Stimulated activated CD4-positive, alpha-beta T cell treated with anti-CD3 and anti-CD28 coated beads, TNF-alpha, amount 100 ng/mL, for 24 hours (primary cell): ENCODE measurements at regions not wholly inside any gene's neighbourhood (a gene's known extent, or its start where the extent isn't known, plus 50 kb on each side); places are given as distances from the start of the nearest gene placed in this dataset.

Experiments
- DNase-seq, 3 experiments: peaks; one replicate each; pipeline ENCODE4 v3.0.0-alpha.2; 2020; ENCODE audit warnings: low read depth in 3 of 3

- DNase-seq: no peak
Observed at GRCh38 chr12:24560192-24560775, 388.6 kb downstream of the BCAT1 start.

GRCh38 chr12:24557738-24558137 lies 391.2 kb downstream of the BCAT1 start:
- DNase-seq: no peak

- DNase-seq: no peak
Observed at GRCh38 chr12:24555730-24556129, 393.2 kb downstream of the BCAT1 start.

- no peak for DNase-seq
Observed at GRCh38 chr12:24554612-24555295, 394.1 kb downstream of the BCAT1 start.

GRCh38 chr12:24553259-24553658 lies 395.6 kb downstream of the BCAT1 start:
- DNase-seq: no peak

- DNase-seq: no peak
Observed at GRCh38 chr12:24551163-24551786, 397.6 kb downstream of the BCAT1 start.

- no peak for DNase-seq
Observed at GRCh38 chr12:24550609-24551008, 398.3 kb downstream of the BCAT1 start.

- DNase-seq: no peak
Observed at GRCh38 chr12:24546661-24547060, 402.2 kb downstream of the BCAT1 start.

- DNase-seq: no peak
Observed at GRCh38 chr12:24546084-24546483, 402.8 kb downstream of the BCAT1 start.

- no peak for DNase-seq
Observed at GRCh38 chr12:24544368-24544767, 404.5 kb downstream of the BCAT1 start.

GRCh38 chr12:24541193-24541871 lies 407.6 kb downstream of the BCAT1 start:
- no peak for DNase-seq

- no peak for DNase-seq
Observed at GRCh38 chr12:24539646-24540045, 409.3 kb downstream of the BCAT1 start.

GRCh38 chr12:24537083-24537860 lies 411.6 kb downstream of the BCAT1 start:
- DNase-seq: no peak

- DNase-seq: no peak
Observed at GRCh38 chr12:24535334-24536069, 413.4 kb downstream of the BCAT1 start.

- no peak for DNase-seq
Observed at GRCh38 chr12:24534622-24535021, 414.3 kb downstream of the BCAT1 start.

- DNase-seq: no peak
Observed at GRCh38 chr12:24533716-24534352, 415.1 kb downstream of the BCAT1 start.

GRCh38 chr12:24530689-24531088 lies 418.2 kb downstream of the BCAT1 start:
- DNase-seq: no peak

GRCh38 chr12:24527102-24527501 lies 421.8 kb downstream of the BCAT1 start:
- no peak for DNase-seq

GRCh38 chr12:24522736-24523135 lies 426.2 kb downstream of the BCAT1 start:
- no peak for DNase-seq

GRCh38 chr12:24519759-24520158 lies 429.1 kb downstream of the BCAT1 start:
- no peak for DNase-seq

GRCh38 chr12:24517000-24517399 lies 431.9 kb downstream of the BCAT1 start:
- no peak for DNase-seq
